ENCODE measurements at regions not wholly inside any gene's neighbourhood (a gene's known extent, or its start where the extent isn't known, plus 50 kb on each side); places are given as distances from the start of the nearest gene placed in this dataset.

DNA sequence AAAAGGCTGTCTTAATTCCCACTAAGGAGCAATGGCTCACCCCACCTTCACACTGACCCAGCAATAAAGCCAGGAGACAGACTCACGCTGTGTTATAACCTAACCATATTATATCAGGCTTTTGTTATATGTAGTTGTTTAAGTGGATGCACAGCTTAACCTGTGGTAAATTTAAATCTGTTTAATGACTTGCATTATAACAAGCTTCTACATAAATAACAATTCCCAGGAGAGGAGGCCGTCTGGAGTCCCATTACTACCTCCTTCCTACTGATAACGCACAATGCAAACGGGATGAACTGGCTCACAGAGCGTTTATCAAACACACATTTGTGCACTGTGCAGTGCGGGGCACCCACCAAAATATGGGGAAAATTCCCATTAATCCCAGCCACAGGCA, 102.1 kb upstream of the MGMT start:
- no peaks in the 10 kb centered on the region for H3K36me3 ChIP-seq (ENCODE audit: control insufficient read depth, insufficient read depth, low read length)
- H3K4me3 ChIP-seq (ENCODE audit: low read depth, low read length), result no peak overlapping the region
- H3K4me1 ChIP-seq (ENCODE audit: control insufficient read depth, insufficient read depth, low read length), result no peaks in the 10 kb centered on the region
- H3K9me3 ChIP-seq (ENCODE audit: control insufficient read depth, insufficient read depth, low read depth, low read length), result no peaks in the 10 kb centered on the region
- H3K27ac ChIP-seq (ENCODE audit: low read depth, low read length), result no peak overlapping the region
- no peak overlapping the region for H3K9ac ChIP-seq (ENCODE audit: low read length)
- no peaks in the 10 kb centered on the region for H3K27me3 ChIP-seq (ENCODE audit: control insufficient read depth, insufficient read depth, low read length)

DNA sequence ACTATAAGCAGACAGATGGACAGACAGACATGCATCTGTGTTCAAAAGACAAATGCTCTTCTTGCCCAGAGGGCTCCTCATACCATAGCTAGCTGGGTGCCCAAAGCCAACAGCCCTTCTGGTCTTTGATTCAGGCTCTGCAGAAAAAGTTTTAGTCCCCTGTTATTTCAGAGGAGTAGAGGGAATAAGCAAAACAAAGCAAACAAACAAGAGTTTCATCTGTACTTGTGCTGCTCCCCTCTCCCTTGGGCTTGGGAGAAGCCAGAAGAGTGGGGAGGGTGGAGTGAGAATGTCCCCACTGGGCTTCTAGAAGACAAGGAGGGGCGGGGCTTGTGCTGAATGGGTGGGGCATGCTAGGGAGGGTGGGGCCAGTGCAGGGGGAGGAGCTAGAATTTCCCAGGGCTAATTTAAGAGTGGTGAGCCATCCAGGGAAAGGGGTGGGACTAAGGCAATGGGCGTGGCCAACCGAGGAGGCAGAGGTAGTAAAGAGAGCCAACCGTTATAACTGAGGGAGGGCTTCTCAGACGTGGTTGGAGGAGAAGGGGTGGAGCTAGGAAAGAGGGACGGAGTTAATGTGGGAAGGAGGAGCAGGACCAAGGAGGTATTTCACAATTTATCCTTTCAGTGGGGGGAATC, 101.2 kb upstream of the MGMT start:
- Histone ChIP-seq H3K4me3 (ENCODE audit: low read depth, low read length) (no peak overlapping the region), H3K27me3 (ENCODE audit: control insufficient read depth, insufficient read depth, low read length) (no peaks in the 10 kb centered on the region), H3K27ac (ENCODE audit: low read depth, low read length) (no peak overlapping the region), H3K4me1 (ENCODE audit: control insufficient read depth, insufficient read depth, low read length) (no peaks in the 10 kb centered on the region), H3K9ac (ENCODE audit: low read length) (no peak overlapping the region), H3K36me3 (ENCODE audit: control insufficient read depth, insufficient read depth, low read length) (no peaks in the 10 kb centered on the region), H3K9me3 (ENCODE audit: control insufficient read depth, insufficient read depth, low read depth, low read length) (no peaks in the 10 kb centered on the region)

DNA sequence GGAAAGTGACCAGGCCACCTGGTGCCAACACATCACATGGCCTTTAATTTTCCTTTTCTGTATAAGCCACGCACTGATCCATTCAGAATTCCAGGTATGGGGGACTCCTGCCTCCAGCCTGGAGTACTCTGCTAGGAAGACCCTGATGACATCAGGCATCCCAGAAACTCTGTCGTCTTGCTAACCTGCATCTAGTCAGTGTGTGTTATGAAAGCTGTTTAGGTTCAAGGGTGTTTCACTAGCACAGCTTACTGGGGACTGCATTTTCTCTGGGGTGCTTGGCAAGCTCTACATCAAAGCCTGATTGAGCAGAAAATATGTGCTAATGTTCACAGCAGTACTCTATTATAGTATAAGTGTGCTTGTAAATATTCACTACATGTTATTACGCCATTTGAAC, 100.6 kb upstream of the MGMT start:
- Histone ChIP-seq H3K9ac (ENCODE audit: low read length) (no peak overlapping the region), H3K27ac (ENCODE audit: low read depth, low read length) (no peak overlapping the region), H3K4me1 (ENCODE audit: control insufficient read depth, insufficient read depth, low read length) (no peaks in the 10 kb centered on the region), H3K9me3 (ENCODE audit: control insufficient read depth, insufficient read depth, low read depth, low read length) (no peaks in the 10 kb centered on the region), H3K27me3 (ENCODE audit: control insufficient read depth, insufficient read depth, low read length) (no peaks in the 10 kb centered on the region), H3K36me3 (ENCODE audit: control insufficient read depth, insufficient read depth, low read length) (no peaks in the 10 kb centered on the region), H3K4me3 (ENCODE audit: low read depth, low read length) (no peak overlapping the region)

DNA sequence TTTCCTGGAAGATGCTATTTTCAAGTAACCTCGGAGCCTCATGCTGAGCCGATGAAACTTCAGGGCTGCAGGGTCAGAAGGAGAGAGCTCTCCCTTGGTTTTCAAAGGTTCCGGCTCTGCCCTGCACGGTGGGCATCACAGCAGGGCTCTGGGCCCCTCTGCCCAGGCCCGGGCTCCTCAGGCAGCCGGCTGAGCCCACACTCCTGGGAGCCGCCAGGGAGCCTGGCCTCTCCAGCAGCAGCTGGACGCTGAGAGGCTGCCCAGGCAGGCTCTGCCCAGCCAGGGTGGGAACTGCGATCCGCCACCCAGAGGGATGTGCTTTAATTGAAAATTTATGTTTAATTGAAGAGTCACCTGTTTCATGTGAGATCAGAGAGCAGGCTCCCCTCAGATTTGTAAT, 97.5 kb upstream of the MGMT start:
- no peak overlapping the region for H3K4me3 ChIP-seq (ENCODE audit: low read depth, low read length)
- no peaks in the 10 kb centered on the region for H3K9me3 ChIP-seq (ENCODE audit: control insufficient read depth, insufficient read depth, low read depth, low read length)
- no peaks in the 10 kb centered on the region for H3K27me3 ChIP-seq (ENCODE audit: control insufficient read depth, insufficient read depth, low read length)
- H3K9ac ChIP-seq (ENCODE audit: low read length), result no peak overlapping the region
- no peaks in the 10 kb centered on the region for H3K4me1 ChIP-seq (ENCODE audit: control insufficient read depth, insufficient read depth, low read length)
- no peaks in the 10 kb centered on the region for H3K36me3 ChIP-seq (ENCODE audit: control insufficient read depth, insufficient read depth, low read length)
- H3K27ac ChIP-seq (ENCODE audit: low read depth, low read length), result no peak overlapping the region

DNA sequence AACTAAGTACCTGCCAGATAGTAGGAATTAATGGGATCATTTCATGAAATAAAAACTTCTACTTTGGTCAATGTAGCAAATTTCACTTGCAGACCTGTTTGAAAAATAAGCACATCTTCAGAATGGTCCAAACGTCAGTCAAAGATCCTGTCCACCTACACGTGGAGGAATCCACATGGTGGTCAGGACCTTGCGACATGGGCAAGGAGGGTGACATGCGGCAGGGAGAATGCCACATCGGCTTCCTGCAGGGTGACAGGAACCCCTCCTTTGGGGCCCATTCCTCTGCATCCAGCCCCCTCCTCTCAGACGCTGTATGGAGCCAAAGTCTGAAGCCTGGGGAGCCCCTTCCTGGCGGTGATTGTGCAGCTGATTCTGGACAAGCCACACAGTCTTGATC, 95.5 kb upstream of the MGMT start:
- Histone ChIP-seq H3K9me3 (ENCODE audit: control insufficient read depth, insufficient read depth, low read depth, low read length) (no peaks in the 10 kb centered on the region), H3K4me3 (ENCODE audit: low read depth, low read length) (no peak overlapping the region), H3K27ac (ENCODE audit: low read depth, low read length) (no peak overlapping the region), H3K36me3 (ENCODE audit: control insufficient read depth, insufficient read depth, low read length) (no peaks in the 10 kb centered on the region), H3K4me1 (ENCODE audit: control insufficient read depth, insufficient read depth, low read length) (no peaks in the 10 kb centered on the region), H3K27me3 (ENCODE audit: control insufficient read depth, insufficient read depth, low read length) (no peaks in the 10 kb centered on the region), H3K9ac (ENCODE audit: low read length) (no peak overlapping the region)

DNA sequence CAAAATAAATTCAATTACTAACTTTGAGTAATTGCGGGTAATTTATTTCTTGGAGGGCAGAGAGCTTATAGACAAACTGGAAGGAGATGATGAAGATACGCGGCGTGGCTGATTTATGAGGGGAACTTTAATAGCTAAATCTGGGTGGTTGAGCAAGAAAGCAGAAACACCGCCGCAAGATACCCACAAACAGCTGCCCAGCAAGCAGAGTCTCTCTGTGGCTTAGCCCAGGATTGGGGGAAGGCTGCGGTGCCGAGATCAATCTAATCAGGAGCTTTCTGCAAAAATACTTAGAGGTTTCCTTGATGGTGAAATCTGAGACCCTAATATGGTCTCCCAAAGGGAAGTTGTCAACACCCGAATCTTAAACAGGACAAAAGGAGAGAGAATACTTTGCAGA, 94.9 kb upstream of the MGMT start:
- Histone ChIP-seq H3K4me3 (ENCODE audit: low read depth, low read length) (no peak overlapping the region), H3K4me1 (ENCODE audit: control insufficient read depth, insufficient read depth, low read length) (no peaks in the 10 kb centered on the region)

DNA sequence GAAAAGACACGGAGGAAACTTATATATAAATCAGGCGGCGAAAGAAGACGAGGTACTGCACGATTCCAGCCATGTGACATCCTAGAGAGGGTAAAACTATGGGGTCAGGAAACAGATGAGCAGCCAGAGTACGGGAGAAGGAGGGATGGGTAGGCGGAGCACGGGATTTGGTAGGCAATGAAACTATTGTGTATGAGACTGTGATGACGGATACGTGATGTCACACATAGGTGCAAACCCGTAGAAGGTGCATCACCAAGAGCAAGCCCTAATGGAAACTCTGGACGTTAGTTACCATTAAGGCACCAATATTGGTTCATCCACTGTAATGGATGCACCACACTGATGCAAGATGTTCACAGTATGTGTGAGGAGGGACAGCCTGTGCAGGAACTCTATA, 93.8 kb upstream of the MGMT start:
- H3K9me3 ChIP-seq (ENCODE audit: control insufficient read depth, insufficient read depth, low read depth, low read length), result no peaks in the 10 kb centered on the region
- H3K36me3 ChIP-seq (ENCODE audit: control insufficient read depth, insufficient read depth, low read length), result no peaks in the 10 kb centered on the region
- no peak overlapping the region for H3K4me3 ChIP-seq (ENCODE audit: low read depth, low read length)
- no peak overlapping the region for H3K27ac ChIP-seq (ENCODE audit: low read depth, low read length)
- H3K9ac ChIP-seq (ENCODE audit: low read length), result no peak overlapping the region
- no peaks in the 10 kb centered on the region for H3K27me3 ChIP-seq (ENCODE audit: control insufficient read depth, insufficient read depth, low read length)
- H3K4me1 ChIP-seq (ENCODE audit: control insufficient read depth, insufficient read depth, low read length), result no peaks in the 10 kb centered on the region

More for the DNA sequence above, 94.9 kb upstream of the MGMT start:
- H3K9me3 ChIP-seq (ENCODE audit: control insufficient read depth, insufficient read depth, low read depth, low read length), result no peaks in the 10 kb centered on the region
- no peaks in the 10 kb centered on the region for H3K27me3 ChIP-seq (ENCODE audit: control insufficient read depth, insufficient read depth, low read length)
- no peak overlapping the region for H3K27ac ChIP-seq (ENCODE audit: low read depth, low read length)
- H3K9ac ChIP-seq (ENCODE audit: low read length), result no peak overlapping the region
- H3K36me3 ChIP-seq (ENCODE audit: control insufficient read depth, insufficient read depth, low read length), result no peaks in the 10 kb centered on the region

DNA sequence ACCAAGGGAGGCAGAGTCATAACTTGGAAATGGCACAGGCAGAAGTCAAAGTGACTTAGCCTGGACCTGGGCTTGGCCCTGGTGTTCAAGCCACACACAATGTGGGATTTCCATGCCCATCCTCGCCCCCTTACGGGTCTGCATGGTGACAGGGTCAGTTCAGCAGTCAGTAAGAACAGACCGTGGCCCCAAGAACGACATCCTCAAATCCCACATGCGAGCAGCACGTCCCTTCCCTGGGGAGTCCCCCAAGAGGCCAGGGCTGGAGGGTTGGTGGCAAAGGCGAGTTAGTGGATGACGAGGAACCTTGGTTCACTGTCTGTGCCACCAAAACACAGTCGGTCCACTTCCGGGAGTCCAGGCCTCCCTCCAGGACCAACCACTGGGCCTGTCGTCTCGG, 93.3 kb upstream of the MGMT start:
- Histone ChIP-seq H3K27me3 (ENCODE audit: control insufficient read depth, insufficient read depth, low read length) (no peaks in the 10 kb centered on the region), H3K9me3 (ENCODE audit: control insufficient read depth, insufficient read depth, low read depth, low read length) (no peaks in the 10 kb centered on the region), H3K4me1 (ENCODE audit: control insufficient read depth, insufficient read depth, low read length) (no peaks in the 10 kb centered on the region), H3K9ac (ENCODE audit: low read length) (no peak overlapping the region), H3K27ac (ENCODE audit: low read depth, low read length) (no peak overlapping the region), H3K36me3 (ENCODE audit: control insufficient read depth, insufficient read depth, low read length) (no peaks in the 10 kb centered on the region), H3K4me3 (ENCODE audit: low read depth, low read length) (no peak overlapping the region)

DNA sequence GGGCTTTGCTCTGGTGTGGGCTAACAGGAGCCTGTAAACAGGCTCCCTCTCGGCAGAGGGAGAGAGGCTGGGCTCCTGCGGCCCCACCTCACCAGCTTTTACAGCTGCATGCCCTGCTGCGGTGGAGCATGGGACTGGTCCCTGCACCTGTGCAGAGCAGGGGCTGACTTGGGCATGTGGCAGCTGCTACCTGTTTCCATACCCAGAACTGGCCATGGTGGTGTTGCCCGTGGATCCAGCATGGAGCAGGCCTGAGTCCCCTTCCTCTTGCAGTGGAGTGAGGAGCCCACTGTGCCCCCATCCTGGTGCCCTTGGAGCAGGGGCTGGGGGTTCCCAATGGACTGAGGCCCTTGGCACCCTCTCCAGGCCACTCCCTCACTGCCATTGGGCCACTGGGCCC, 91.9 kb upstream of the MGMT start:
- Histone ChIP-seq H3K4me1 (ENCODE audit: control insufficient read depth, insufficient read depth, low read length) (no peaks in the 10 kb centered on the region), H3K36me3 (ENCODE audit: control insufficient read depth, insufficient read depth, low read length) (no peaks in the 10 kb centered on the region), H3K9me3 (ENCODE audit: control insufficient read depth, insufficient read depth, low read depth, low read length) (no peaks in the 10 kb centered on the region), H3K4me3 (ENCODE audit: low read depth, low read length) (no peak overlapping the region), H3K27ac (ENCODE audit: low read depth, low read length) (no peak overlapping the region), H3K9ac (ENCODE audit: low read length) (no peak overlapping the region), H3K27me3 (ENCODE audit: control insufficient read depth, insufficient read depth, low read length) (no peaks in the 10 kb centered on the region)

DNA sequence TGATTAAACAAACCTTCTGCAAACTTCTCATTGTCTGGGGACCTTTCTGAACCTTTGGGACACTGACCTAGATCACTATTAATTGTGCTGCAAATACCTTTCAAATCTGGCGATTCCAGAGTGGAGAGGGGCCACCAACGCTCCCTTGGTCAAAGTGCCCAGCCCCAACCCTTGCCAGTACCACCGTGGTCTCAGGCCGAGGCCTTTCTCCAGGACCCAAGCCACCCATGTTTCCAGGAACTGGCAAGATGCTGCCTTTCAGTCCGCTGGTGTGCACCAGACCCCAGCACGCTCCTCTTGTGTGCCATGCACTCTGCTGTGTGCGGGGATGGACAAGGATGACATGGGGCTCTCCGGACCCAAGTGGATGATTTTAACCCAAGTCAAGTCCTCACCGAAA, 91.1 kb upstream of the MGMT start:
- H3K9ac ChIP-seq (ENCODE audit: low read length), result no peak overlapping the region
- no peaks in the 10 kb centered on the region for H3K36me3 ChIP-seq (ENCODE audit: control insufficient read depth, insufficient read depth, low read length)
- H3K9me3 ChIP-seq (ENCODE audit: control insufficient read depth, insufficient read depth, low read depth, low read length), result no peaks in the 10 kb centered on the region
- no peak overlapping the region for H3K27ac ChIP-seq (ENCODE audit: low read depth, low read length)
- no peak overlapping the region for H3K4me3 ChIP-seq (ENCODE audit: low read depth, low read length)
- no peaks in the 10 kb centered on the region for H3K4me1 ChIP-seq (ENCODE audit: control insufficient read depth, insufficient read depth, low read length)
- no peaks in the 10 kb centered on the region for H3K27me3 ChIP-seq (ENCODE audit: control insufficient read depth, insufficient read depth, low read length)

DNA sequence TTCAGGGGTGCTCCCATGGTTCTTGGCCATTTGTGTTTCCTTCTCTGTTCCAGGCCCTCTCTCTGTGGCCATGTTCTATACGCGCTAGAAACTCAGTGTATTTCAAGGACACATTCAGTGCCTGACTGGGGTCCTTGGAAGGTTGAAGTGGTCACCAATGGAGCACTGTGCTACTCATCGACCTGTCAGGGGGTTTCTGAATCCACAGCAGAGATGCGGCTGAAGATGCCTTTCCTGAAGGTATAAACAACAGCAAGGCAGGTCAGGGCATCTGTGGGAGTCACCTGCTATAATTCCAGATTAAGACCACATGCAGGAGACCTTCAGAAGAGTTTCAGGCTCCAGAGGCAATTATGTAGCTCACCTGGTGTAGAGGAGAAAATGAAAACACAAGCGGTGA, 86.8 kb upstream of the MGMT start:
- H3K27ac ChIP-seq (ENCODE audit: low read depth, low read length), result no peak overlapping the region
- H3K9me3 ChIP-seq (ENCODE audit: control insufficient read depth, insufficient read depth, low read depth, low read length), result no peaks in the 10 kb centered on the region
- no peak overlapping the region for H3K9ac ChIP-seq (ENCODE audit: low read length)
- H3K27me3 ChIP-seq (ENCODE audit: control insufficient read depth, insufficient read depth, low read length), result no peaks in the 10 kb centered on the region
- no peak overlapping the region for H3K4me3 ChIP-seq (ENCODE audit: low read depth, low read length)
- H3K36me3 ChIP-seq (ENCODE audit: control insufficient read depth, insufficient read depth, low read length), result no peaks in the 10 kb centered on the region
- no peaks in the 10 kb centered on the region for H3K4me1 ChIP-seq (ENCODE audit: control insufficient read depth, insufficient read depth, low read length)

DNA sequence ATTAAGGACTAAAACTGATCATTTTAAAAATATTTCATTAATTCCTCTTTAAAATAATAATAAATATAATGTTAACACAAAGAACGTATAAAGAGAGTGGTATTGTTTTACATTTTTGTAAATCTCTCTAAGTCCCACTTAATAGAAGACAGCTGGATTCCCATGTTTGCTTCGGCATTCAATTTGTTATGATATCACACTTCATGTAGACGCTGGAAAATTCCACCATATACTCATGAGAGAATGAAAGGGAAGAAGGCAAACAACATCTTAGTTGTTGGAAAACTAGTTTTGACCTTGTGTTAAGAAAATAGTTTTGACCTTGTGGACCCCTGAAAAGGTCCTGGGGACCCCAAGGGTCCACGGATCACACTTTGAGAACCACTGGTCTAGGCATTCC, 85.3 kb upstream of the MGMT start:
- Histone ChIP-seq H3K4me1 (ENCODE audit: control insufficient read depth, insufficient read depth, low read length) (no peaks in the 10 kb centered on the region), H3K9ac (ENCODE audit: low read length) (no peak overlapping the region), H3K27me3 (ENCODE audit: control insufficient read depth, insufficient read depth, low read length) (no peaks in the 10 kb centered on the region), H3K4me3 (ENCODE audit: low read depth, low read length) (no peak overlapping the region), H3K27ac (ENCODE audit: low read depth, low read length) (no peak overlapping the region), H3K9me3 (ENCODE audit: control insufficient read depth, insufficient read depth, low read depth, low read length) (no peaks in the 10 kb centered on the region), H3K36me3 (ENCODE audit: control insufficient read depth, insufficient read depth, low read length) (no peaks in the 10 kb centered on the region)

All from HUES6 (cell line).